ENCODE measurements at regions not wholly inside any gene's neighbourhood (a gene's known extent, or its start where the extent isn't known, plus 50 kb on each side); places are given as distances from the start of the nearest gene placed in this dataset.

GRCh38 chr1:232105561-232105960 is 479.0 kb downstream of the DISC1 start:
- no peaks in the 10 kb centered on the region for H3K27me3 ChIP-seq (ENCODE audit: insufficient read depth)
- no peaks in the 10 kb centered on the region for H4K20me1 ChIP-seq (ENCODE audit: insufficient read depth)
- WGBS (ENCODE audit: low lambda C conversion rate), result 74% methylated on average over 7 of the region's 7 CpGs
- peaks cover 0 to 3% of the 10 kb centered on the region in 2 experiments; a peak in 1 of 4 replicates for H3K4me1 ChIP-seq (ENCODE audit: control insufficient read depth in 1 of 2, insufficient read depth in 2 of 2, low read depth in 1 of 2, low read length in 1 of 2)
- H3K4me2 ChIP-seq, result no peak overlapping the region
- TF ChIP-seq IRF3 (IDR thresholded peaks at IDR 0.05; ENCODE audit: low read depth, low read length) (no peak), SIN3A (IDR thresholded peaks at IDR 0.05; ENCODE audit: borderline replicate concordance, low read depth, low read length) (no peak), NFIC (IDR thresholded peaks at IDR 0.05; ENCODE audit: borderline replicate concordance) (no peak), FOXM1 (IDR thresholded peaks at IDR 0.05; ENCODE audit: low read depth) (no peak), FOSL2 (IDR thresholded peaks at IDR 0.05; ENCODE audit: borderline replicate concordance, low read depth) (no peak), CTCF (IDR thresholded peaks at IDR 0.05) (no peak)
- H3K36me3 ChIP-seq (replicated peaks in 1 of 2; ENCODE audit: control insufficient read depth in 1 of 2, insufficient read depth in 2 of 2, low read length in 1 of 2), result no peaks in the 10 kb centered on the region
- no peak overlapping the region for H3K4me3 ChIP-seq (ENCODE audit: low read depth in 2 of 2, low read length in 1 of 2)
- no peak overlapping the region for H3K27ac ChIP-seq (ENCODE audit: low read depth in 2 of 2, low read length in 1 of 2)
- H3K9me2 ChIP-seq, result no peaks in the 10 kb centered on the region
- H3K9me3 ChIP-seq, result no peaks in the 10 kb centered on the region
- no peak overlapping the region for H3K9ac ChIP-seq
- CTCF ChIA-PET, result no interaction called here
- H2AFZ ChIP-seq (ENCODE audit: low read depth), result no peak overlapping the region
- no peaks in the 10 kb centered on the region for H3F3A ChIP-seq (replicated peaks; ENCODE audit: insufficient read depth)
- POLR2A ChIA-PET, result interaction anchor here (1.1 kb wide), 1 partner anchor 15 kb away, joined by 3 read pairs; no protein-coding TSS in a partner anchor
- DNase-seq, result no peak
- no peaks in the 10 kb centered on the region for H3K79me2 ChIP-seq (ENCODE audit: insufficient read depth)

GRCh38 chr1:232101231-232101630 is 474.6 kb downstream of the DISC1 start:
- H3K4me2 ChIP-seq, result no peak overlapping the region
- H3F3A ChIP-seq (replicated peaks; ENCODE audit: insufficient read depth), result no peaks in the 10 kb centered on the region
- H3K9me2 ChIP-seq, result no peaks in the 10 kb centered on the region
- H3K27ac ChIP-seq (ENCODE audit: low read depth in 2 of 2, low read length in 1 of 2), result no peak overlapping the region
- H2AFZ ChIP-seq (ENCODE audit: low read depth), result no peak overlapping the region
- no peaks in the 10 kb centered on the region for H3K27me3 ChIP-seq (ENCODE audit: insufficient read depth)
- H3K36me3 ChIP-seq (replicated peaks in 1 of 2; ENCODE audit: control insufficient read depth in 1 of 2, insufficient read depth in 2 of 2, low read length in 1 of 2), result no peaks in the 10 kb centered on the region
- no peak overlapping the region for H3K9ac ChIP-seq
- DNase-seq, result no peak
- 72% methylated on average over 1 of the region's 1 CpG for WGBS (ENCODE audit: low lambda C conversion rate)
- CTCF ChIA-PET, result no interaction called here
- no peaks in the 10 kb centered on the region for H3K79me2 ChIP-seq (ENCODE audit: insufficient read depth)
- H3K4me1 ChIP-seq (ENCODE audit: control insufficient read depth in 1 of 2, insufficient read depth in 2 of 2, low read depth in 1 of 2, low read length in 1 of 2), result no peaks in the 10 kb centered on the region
- no peaks in the 10 kb centered on the region for H4K20me1 ChIP-seq (ENCODE audit: insufficient read depth)
- no peaks in the 10 kb centered on the region for H3K9me3 ChIP-seq
- POLR2A ChIA-PET, result no interaction called here
- no peak overlapping the region for H3K4me3 ChIP-seq (ENCODE audit: low read depth in 2 of 2, low read length in 1 of 2)
- TF ChIP-seq MXI1 (IDR thresholded peaks at IDR 0.05; ENCODE audit: low read depth, low read length) (no peak), FOXJ3 (CRISPR knock-in tag; IDR thresholded peaks at IDR 0.05) (no peak), YY1 (IDR thresholded peaks at IDR 0.05; ENCODE audit: low read depth) (no peak), RCOR1 (IDR thresholded peaks at IDR 0.05; ENCODE audit: low read length) (no peak), RFX5 (IDR thresholded peaks at IDR 0.05; ENCODE audit: low read length) (no peak), FOSL2 (IDR thresholded peaks at IDR 0.05; ENCODE audit: borderline replicate concordance, low read depth) (no peak), GATA2 (CRISPR knock-in tag; IDR thresholded peaks at IDR 0.05) (no peak), MEF2A (IDR thresholded peaks at IDR 0.05; ENCODE audit: borderline replicate concordance, low read depth) (no peak), SIN3A (IDR thresholded peaks at IDR 0.05; ENCODE audit: borderline replicate concordance, low read depth, low read length) (no peak), POLR2AphosphoS5 (IDR thresholded peaks at IDR 0.05; ENCODE audit: low read depth, low read length) (no peak), EP300 (IDR thresholded peaks at IDR 0.05; ENCODE audit: borderline replicate concordance in 1 of 2, low read depth in 1 of 2, low read length in 1 of 2) (no peak), MAX (IDR thresholded peaks at IDR 0.05; ENCODE audit: low read depth) (no peak), IRF3 (IDR thresholded peaks at IDR 0.05; ENCODE audit: low read depth, low read length) (no peak), RAD21 (IDR thresholded peaks at IDR 0.05; ENCODE audit: low read length) (no peak), JUND (IDR thresholded peaks at IDR 0.05) (no peak), USF2 (IDR thresholded peaks at IDR 0.05; ENCODE audit: borderline replicate concordance, low read depth, low read length) (no peak), EZH2phosphoT487 (IDR thresholded peaks at IDR 0.05; ENCODE audit: borderline replicate concordance, low read depth) (no peak), GABPA (IDR thresholded peaks at IDR 0.05; ENCODE audit: low read depth) (no peak), CTCF (IDR thresholded peaks at IDR 0.05) (no peak)

Measured in SK-N-SH (cell line).